ENCODE measurements at regions not wholly inside any gene's neighbourhood (a gene's known extent, or its start where the extent isn't known, plus 50 kb on each side); places are given as distances from the start of the nearest gene placed in this dataset.

GRCh38 chr6:22929311-22929985 lies 360.1 kb downstream of the HDGFL1 start:
- TF ChIP-seq CTCF (IDR thresholded peaks at IDR 0.05; ENCODE audit: low read depth, low read length): no peak
- Histone ChIP-seq H3K36me3 (no peaks in the 10 kb centered on the region), H3K4me1 (peaks cover 43% of the 10 kb centered on the region), H3K27me3 (no peaks in the 10 kb centered on the region), H3K4me3 (ENCODE audit: low read depth, low read length) (no peak overlapping the region), H3K9me3 (no peaks in the 10 kb centered on the region)
- peak; percentile 29 for DNase-seq

- peak; percentile 46 for DNase-seq
- no peaks in the 10 kb centered on the region for H3K27me3 ChIP-seq
- peaks cover 29% of the 10 kb centered on the region for H3K4me1 ChIP-seq
- no peak overlapping the region for H3K4me3 ChIP-seq (ENCODE audit: low read depth, low read length)
- TF ChIP-seq CTCF (IDR thresholded peaks at IDR 0.05; ENCODE audit: low read depth, low read length): no peak
- H3K9me3 ChIP-seq: no peaks in the 10 kb centered on the region
- no peaks in the 10 kb centered on the region for H3K36me3 ChIP-seq
Observed at GRCh38 chr6:22940581-22941290, 371.4 kb downstream of the HDGFL1 start.

GRCh38 chr6:22942403-22942802 lies 373.0 kb downstream of the HDGFL1 start:
- Histone ChIP-seq H3K36me3 (no peaks in the 10 kb centered on the region), H3K9me3 (no peaks in the 10 kb centered on the region), H3K4me3 (ENCODE audit: low read depth, low read length) (no peak overlapping the region), H3K27me3 (no peaks in the 10 kb centered on the region), H3K4me1 (peaks cover 29% of the 10 kb centered on the region)
- no peak for DNase-seq
- no peak for TF ChIP-seq CTCF (IDR thresholded peaks at IDR 0.05; ENCODE audit: low read depth, low read length)

GRCh38 chr6:22943327-22943726 lies 374.0 kb downstream of the HDGFL1 start:
- Histone ChIP-seq H3K9me3 (no peaks in the 10 kb centered on the region), H3K27me3 (no peaks in the 10 kb centered on the region), H3K4me1 (peaks cover 29% of the 10 kb centered on the region), H3K4me3 (ENCODE audit: low read depth, low read length) (no peak overlapping the region), H3K36me3 (no peaks in the 10 kb centered on the region)
- peak; percentile 34 for DNase-seq
- no peak for TF ChIP-seq CTCF (IDR thresholded peaks at IDR 0.05; ENCODE audit: low read depth, low read length)

- H3K4me1 ChIP-seq: no peaks in the 10 kb centered on the region
- no peak for DNase-seq
- H3K36me3 ChIP-seq: no peaks in the 10 kb centered on the region
- no peaks in the 10 kb centered on the region for H3K27me3 ChIP-seq
- H3K9me3 ChIP-seq: no peaks in the 10 kb centered on the region
- no peak for TF ChIP-seq CTCF (IDR thresholded peaks at IDR 0.05; ENCODE audit: low read depth, low read length)
- H3K4me3 ChIP-seq (ENCODE audit: low read depth, low read length): no peak overlapping the region
Observed at GRCh38 chr6:22949967-22950366, 380.6 kb downstream of the HDGFL1 start.

GRCh38 chr6:22952097-22952496 lies 382.7 kb downstream of the HDGFL1 start:
- TF ChIP-seq CTCF (IDR thresholded peaks at IDR 0.05; ENCODE audit: low read depth, low read length): no peak
- no peak for DNase-seq
- Histone ChIP-seq H3K27me3 (no peaks in the 10 kb centered on the region), H3K36me3 (no peaks in the 10 kb centered on the region), H3K9me3 (no peaks in the 10 kb centered on the region), H3K4me1 (no peaks in the 10 kb centered on the region), H3K4me3 (ENCODE audit: low read depth, low read length) (no peak overlapping the region)
